Kidney (tissue), 13 donors: ENCODE measurements at regions not wholly inside any gene's neighbourhood (a gene's known extent, or its start where the extent isn't known, plus 50 kb on each side); places are given as distances from the start of the nearest gene placed in this dataset.
A peak's percentile ranks its signal among the peaks of the same experiment; 100 is the strongest.

Experiments used
- DNase-seq, 5 donors: peaks; one replicate each; pipeline ENCODE4 v3.0.0-alpha.2; 2013 to 2020
- FAIRE-seq: peaks from 2 replicates; lab custom pipeline; 2012; peaks lifted over from hg19 to GRCh38; lab: Jason Lieb, UNC
- H3K27ac ChIP-seq, 2 donors: one replicate each; pipeline ENCODE4 v1.7.0; 2013; ENCODE audit warnings: low read depth in 2 of 2, low read length in 2 of 2, inconsistent platforms in 1 of 2
- H3K27me3 ChIP-seq: one replicate; pipeline ENCODE4 v1.7.1; 2013; ENCODE audit warnings: low read length, inconsistent platforms; ENCODE audit not compliant: control insufficient read depth, insufficient read depth
- H3K36me3 ChIP-seq, 3 donors: one replicate each; pipeline versions ENCODE4 v1.7.0 to v1.7.1; 2013; ENCODE audit warnings: low read length in 3 of 3, control low read depth in 1 of 3, inconsistent platforms in 1 of 3; ENCODE audit not compliant: insufficient read depth in 3 of 3, control insufficient read depth in 2 of 3
- H3K4me1 ChIP-seq, 3 donors: one replicate each; pipeline versions ENCODE4 v1.7.0 to v1.7.1; 2013; ENCODE audit warnings: low read length in 3 of 3, inconsistent platforms in 1 of 3, low read depth in 1 of 3; ENCODE audit not compliant: control insufficient read depth in 2 of 3, insufficient read depth in 2 of 3
- H3K4me3 ChIP-seq, 3 donors: one replicate each; pipeline versions ENCODE4 v1.7.0 to v1.8.1; 2013; ENCODE audit warnings: low read length in 3 of 3, control low read depth in 1 of 3, inconsistent platforms in 1 of 3
- H3K9ac ChIP-seq, 3 donors: one replicate each; pipeline versions ENCODE4 v1.7.0 to v1.7.1; 2013; ENCODE audit warnings: low read length in 3 of 3, control low read depth in 1 of 3, inconsistent platforms in 1 of 3
- H3K9me3 ChIP-seq, 3 donors: one replicate each; pipeline versions ENCODE4 v1.7.0 to v1.7.1; 2013; ENCODE audit warnings: low read length in 3 of 3, control low read depth in 1 of 3, inconsistent platforms in 1 of 3; ENCODE audit not compliant: control insufficient read depth in 2 of 3, insufficient read depth in 1 of 3
- intact Hi-C: fragments of 100-400 bp; cut with DNase I; formaldehyde crosslinking; loops from one replicate; pipeline ENCODE4 v1.11.1; 2022
- TF ChIP-seq, protein P1 (sequence below): IDR thresholded peaks from 3 replicates; pipeline ENCODE4 v1.5.1; 2012; ENCODE audit warnings: mild to moderate bottlenecking, moderate library complexity, borderline replicate concordance; ENCODE audit not compliant: insufficient read depth; ENCODE audit errors: extremely low read depth
- donor health status: control.
- donor health status: control.
- donor health status: control.
- donor health status: control.
- donor health status: control.
- donor health status: DM: yes; HTN: yes; CAD: no.
- donor health status: Normal renal cell carcinoma (clear cell type).

DNA sequence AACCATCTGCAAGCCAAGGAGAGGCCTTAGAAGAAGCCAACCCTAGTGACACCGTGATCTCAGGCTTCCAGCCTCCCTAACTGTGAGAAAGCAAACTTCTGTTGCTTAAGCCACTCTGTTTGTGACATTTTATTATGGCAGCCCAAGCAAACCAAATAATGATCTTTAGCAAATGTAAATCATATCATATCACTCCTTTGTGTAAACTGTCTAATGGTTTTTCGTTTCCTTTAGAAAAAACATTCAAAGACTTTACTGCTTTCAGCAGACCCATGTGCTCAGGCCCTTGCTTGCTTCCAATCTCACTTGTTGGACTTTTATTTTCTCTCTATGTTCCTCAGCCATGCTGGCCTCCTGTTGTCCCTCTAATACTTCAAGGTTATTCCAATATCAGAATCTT is 192.2 kb upstream of the HS3ST1 start:
- Histone ChIP-seq H3K4me1 (peaks cover 0 to 59% (median 15%) of the 10 kb centered on the region in 3 donors), H3K9ac (no peak overlapping the region), H3K27me3 (no peaks in the 10 kb centered on the region), H3K27ac (peak overlapping the region in 1 of 2 donors; percentile 76), H3K36me3 (no peaks in the 10 kb centered on the region), H3K4me3 (no peak overlapping the region), H3K9me3 (no peaks in the 10 kb centered on the region)
- FAIRE-seq = no peak
- TF ChIP-seq, protein P1, sequence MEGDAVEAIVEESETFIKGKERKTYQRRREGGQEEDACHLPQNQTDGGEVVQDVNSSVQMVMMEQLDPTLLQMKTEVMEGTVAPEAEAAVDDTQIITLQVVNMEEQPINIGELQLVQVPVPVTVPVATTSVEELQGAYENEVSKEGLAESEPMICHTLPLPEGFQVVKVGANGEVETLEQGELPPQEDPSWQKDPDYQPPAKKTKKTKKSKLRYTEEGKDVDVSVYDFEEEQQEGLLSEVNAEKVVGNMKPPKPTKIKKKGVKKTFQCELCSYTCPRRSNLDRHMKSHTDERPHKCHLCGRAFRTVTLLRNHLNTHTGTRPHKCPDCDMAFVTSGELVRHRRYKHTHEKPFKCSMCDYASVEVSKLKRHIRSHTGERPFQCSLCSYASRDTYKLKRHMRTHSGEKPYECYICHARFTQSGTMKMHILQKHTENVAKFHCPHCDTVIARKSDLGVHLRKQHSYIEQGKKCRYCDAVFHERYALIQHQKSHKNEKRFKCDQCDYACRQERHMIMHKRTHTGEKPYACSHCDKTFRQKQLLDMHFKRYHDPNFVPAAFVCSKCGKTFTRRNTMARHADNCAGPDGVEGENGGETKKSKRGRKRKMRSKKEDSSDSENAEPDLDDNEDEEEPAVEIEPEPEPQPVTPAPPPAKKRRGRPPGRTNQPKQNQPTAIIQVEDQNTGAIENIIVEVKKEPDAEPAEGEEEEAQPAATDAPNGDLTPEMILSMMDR = no peak
- intact Hi-C loops = no loop called here
- DNase-seq = no peak

DNA sequence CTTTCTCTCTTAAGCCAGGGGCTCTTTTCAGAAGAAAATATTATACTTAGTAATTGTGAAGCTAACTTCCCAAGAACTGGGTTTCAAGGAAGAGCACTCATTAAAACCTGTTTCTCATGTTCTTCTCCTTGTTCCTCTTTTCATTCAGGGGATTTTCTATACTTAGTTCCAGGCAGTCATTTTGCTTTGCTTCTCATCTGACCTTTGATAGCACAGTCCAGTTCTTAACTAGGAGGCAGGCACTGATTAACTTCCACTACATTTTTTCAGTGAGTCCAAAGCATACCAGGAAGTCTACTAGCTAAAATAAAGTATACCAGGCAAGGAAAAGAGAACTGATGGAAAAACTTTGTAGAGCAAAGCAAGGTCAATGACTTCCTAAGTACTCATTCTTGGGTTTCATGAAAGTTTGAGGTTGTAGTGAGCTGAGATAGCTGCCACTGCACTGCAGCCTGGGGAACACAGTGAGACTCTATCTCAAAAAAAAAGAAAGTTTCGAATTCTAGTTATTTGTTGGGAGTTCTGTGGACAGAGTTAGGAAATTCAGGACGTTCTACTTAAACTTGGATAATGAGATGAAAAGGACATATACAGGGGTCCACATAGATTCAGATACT is 190.1 kb upstream of the HS3ST1 start:
- DNase-seq (peak in 2 of 5 donors; percentile 43 to 67), FAIRE-seq (peak; percentile 96)
- intact Hi-C loops = no loop called here
- TF ChIP-seq, protein P1 = no peak
- Histone ChIP-seq H3K4me1 (peaks cover 0 to 56% (median 7%) of the 10 kb centered on the region in 3 donors), H3K9me3 (no peaks in the 10 kb centered on the region), H3K27ac (peak overlapping the region; percentile 54 to 76), H3K27me3 (no peaks in the 10 kb centered on the region), H3K9ac (no peak overlapping the region), H3K36me3 (no peaks in the 10 kb centered on the region), H3K4me3 (peak overlapping the region in 1 of 3 donors; percentile 5)

DNA sequence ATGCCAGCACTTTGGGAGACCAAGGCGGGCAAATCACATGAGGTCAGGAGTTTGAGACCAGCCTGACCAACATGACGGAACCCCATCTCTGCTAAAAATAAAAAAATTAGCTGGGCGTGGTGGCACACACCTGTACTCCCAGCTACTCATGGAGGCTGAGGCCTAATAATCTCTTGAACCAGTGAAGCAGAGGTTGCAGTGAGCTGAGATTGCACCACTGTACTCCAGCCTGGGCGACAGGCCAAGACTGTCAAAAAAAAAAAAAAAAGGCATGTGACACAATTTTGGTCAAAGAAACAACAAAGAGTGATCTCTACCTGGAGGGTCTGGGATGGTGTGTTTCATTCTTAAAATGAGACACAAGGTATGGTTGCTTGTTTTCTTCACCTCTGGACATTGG is 188.2 kb upstream of the HS3ST1 start:
- peaks cover 0 to 56% (median 7%) of the 10 kb centered on the region in 3 donors for H3K4me1 ChIP-seq
- H3K36me3 ChIP-seq = no peaks in the 10 kb centered on the region
- no peaks in the 10 kb centered on the region for H3K27me3 ChIP-seq
- H3K27ac ChIP-seq = peak overlapping the region in 1 of 2 donors; percentile 59
- FAIRE-seq (no peak), DNase-seq (no peak)
- H3K9ac ChIP-seq = no peak overlapping the region
- no peaks in the 10 kb centered on the region for H3K9me3 ChIP-seq
- TF ChIP-seq, protein P1 = no peak
- intact Hi-C loops = no loop called here
- H3K4me3 ChIP-seq = no peak overlapping the region
